ENCODE measurements at regions not wholly inside any gene's neighbourhood (a gene's known extent, or its start where the extent isn't known, plus 50 kb on each side); places are given as distances from the start of the nearest gene placed in this dataset.

DNA sequence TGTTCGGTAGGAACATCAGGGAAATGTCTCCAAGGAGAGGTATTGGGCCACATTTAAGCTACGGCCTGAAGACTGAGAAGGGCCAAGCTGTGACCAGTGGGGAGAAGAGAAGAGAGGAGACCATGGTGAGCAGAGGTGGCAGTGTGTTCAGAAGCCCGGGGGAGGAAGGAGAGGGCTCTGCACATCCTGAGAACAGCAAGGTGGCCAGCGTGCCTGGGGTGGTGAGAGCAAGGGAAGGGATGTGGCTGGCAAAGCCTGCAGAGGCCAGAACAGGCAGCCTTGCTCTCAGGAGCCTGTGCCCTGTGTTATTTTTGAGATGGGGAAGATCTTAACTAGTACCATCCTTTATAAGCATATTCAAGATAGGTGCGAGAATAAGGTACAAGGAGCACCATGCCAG lies 933.5 kb upstream of the EEF2KMT start:
- H3K9me3 ChIP-seq (ENCODE audit: control insufficient read depth, insufficient read depth, low read length), result peaks cover 14% of the 10 kb centered on the region
- no peak overlapping the region for H2BK5ac ChIP-seq (ENCODE audit: low read depth, low read length, poor library complexity, severe bottlenecking)
- no TSS peak for BruUV-seq (replicated peaks)
- no peak overlapping the region for H2BK15ac ChIP-seq (ENCODE audit: low read depth, low read length)
- no peaks in the 10 kb centered on the region for H3K79me1 ChIP-seq (ENCODE audit: low read depth in 1 of 2, low read length in 2 of 2)
- H3K27me3 ChIP-seq (ENCODE audit: control insufficient read depth, insufficient read depth, low read length), result no peaks in the 10 kb centered on the region
- DNase-seq (no peak), ATAC-seq (ENCODE audit: low read depth) (no peak)
- dilution Hi-C loops (cut with HindIII; ENCODE audit: low sequenced_read_pairs, unreplicated experiment), result no loop called here
- H3K36me3 ChIP-seq (ENCODE audit: control insufficient read depth, insufficient read depth, low read length), result no peaks in the 10 kb centered on the region
- H2AK5ac ChIP-seq (ENCODE audit: low read depth, low read length), result no peak overlapping the region
- H4K91ac ChIP-seq (ENCODE audit: insufficient read depth, low read depth, low read length), result no peak overlapping the region
- H3K9ac ChIP-seq (ENCODE audit: low read depth, low read length), result no peak overlapping the region
- no peak overlapping the region for H3K4ac ChIP-seq (ENCODE audit: low read depth, low read length)
- no peaks in the 10 kb centered on the region for H4K20me1 ChIP-seq (ENCODE audit: insufficient read depth, low read length)
- no peaks in the 10 kb centered on the region for H3K4me1 ChIP-seq (ENCODE audit: control insufficient read depth, insufficient read depth, low read length)
- H4K5ac ChIP-seq (ENCODE audit: low read depth, low read length), result no peak overlapping the region
- H3K56ac ChIP-seq (ENCODE audit: extremely low read depth, insufficient read depth, low read length), result no peak overlapping the region
- no peak overlapping the region for H2BK20ac ChIP-seq (ENCODE audit: low read depth, low read length)
- WGBS, 2 experiments (ENCODE audit: extremely low coverage in 2 of 2, insufficient read length in 1 of 2), result 40% methylated on average over 1 of the region's 5 CpGs; no CpG with 5 or more reads in 1 of the 2 experiments
- no peak overlapping the region for H3K14ac ChIP-seq (replicated peaks; ENCODE audit: low read depth, low read length)
- H3K4me2 ChIP-seq (ENCODE audit: low read depth, low read length), result no peak overlapping the region
- in situ Hi-C loops (cut with MboI; ENCODE audit: low sequenced_read_pairs), result no loop called here
- no peaks in the 10 kb centered on the region for H3K9me1 ChIP-seq (ENCODE audit: insufficient read depth, low read length)
- H3K23ac ChIP-seq (ENCODE audit: low read depth, low read length), result no peak overlapping the region
- no peak overlapping the region for H2AFZ ChIP-seq (replicated peaks; ENCODE audit: low read length, poor library complexity)
- TF ChIP-seq RAD21 (IDR thresholded peaks at IDR 0.05; ENCODE audit: low read length) (no peak), MAFK (IDR thresholded peaks at IDR 0.05; ENCODE audit: low read depth, low read length) (no peak), RFX5 (IDR thresholded peaks at IDR 0.05; ENCODE audit: low read depth, low read length) (no peak), BHLHE40 (IDR thresholded peaks at IDR 0.05; ENCODE audit: low read depth, low read length) (no peak), RCOR1 (IDR thresholded peaks at IDR 0.05; ENCODE audit: insufficient replicate concordance, low read length) (no peak), CEBPB (IDR thresholded peaks at IDR 0.05; ENCODE audit: low read depth, low read length) (no peak)
- TF ChIP-seq, protein P1, sequence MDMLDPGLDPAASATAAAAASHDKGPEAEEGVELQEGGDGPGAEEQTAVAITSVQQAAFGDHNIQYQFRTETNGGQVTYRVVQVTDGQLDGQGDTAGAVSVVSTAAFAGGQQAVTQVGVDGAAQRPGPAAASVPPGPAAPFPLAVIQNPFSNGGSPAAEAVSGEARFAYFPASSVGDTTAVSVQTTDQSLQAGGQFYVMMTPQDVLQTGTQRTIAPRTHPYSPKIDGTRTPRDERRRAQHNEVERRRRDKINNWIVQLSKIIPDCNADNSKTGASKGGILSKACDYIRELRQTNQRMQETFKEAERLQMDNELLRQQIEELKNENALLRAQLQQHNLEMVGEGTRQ (IDR thresholded peaks at IDR 0.05; ENCODE audit: low read depth, low read length), result no peak
- H2AK9ac ChIP-seq (replicated peaks; ENCODE audit: low read depth, low read length, poor library complexity), result no peak overlapping the region
- no peak overlapping the region for H3K4me3 ChIP-seq (ENCODE audit: insufficient read depth, low read depth, low read length)
- H3K27ac ChIP-seq (ENCODE audit: insufficient read depth, low read length), result no peak overlapping the region
- POLR2A ChIA-PET (ENCODE audit: unreplicated experiment), result no interaction called here
- intact Hi-C loops (cut with micrococcal nuclease), result no loop called here
- H2BK120ac ChIP-seq (ENCODE audit: low read depth, low read length), result no peak overlapping the region
- no peak overlapping the region for H3K18ac ChIP-seq (ENCODE audit: low read depth, low read length)
- CTCF ChIA-PET, result no interaction called here
- no peak overlapping the region for H4K8ac ChIP-seq (ENCODE audit: low read depth in 2 of 2, low read length in 2 of 2)
